BJ (cell line): ENCODE measurements at regions not wholly inside any gene's neighbourhood (a gene's known extent, or its start where the extent isn't known, plus 50 kb on each side); places are given as distances from the start of the nearest gene placed in this dataset.
A peak's percentile ranks its signal among the peaks of the same experiment; 100 is the strongest.
"Not testable (repeated sequence)": the region's sequence is repeated elsewhere in the genome, so short reads cannot be mapped to it uniquely, and the experiment has no call there.

Source experiments
- CTCF ChIA-PET: fragments of 350-600 bp; formaldehyde crosslinking; extraction: SDS; loops from one replicate; lab custom pipeline; 2021; ENCODE audit warnings: antibody characterized with exemption, inconsistent platforms; lab: Yijun Ruan, JAX
- POLR2A ChIA-PET: fragments of 300-600 bp; sonication (Branson Sonifier 250); formaldehyde crosslinking; extraction: SDS; loops from one replicate; lab custom pipeline; 2021; ENCODE audit warnings: antibody characterized with exemption; lab: Charles Lee
- DNase-seq: peaks from one replicate; pipeline ENCODE4 v3.0.0-alpha.2; 2011; ENCODE audit warnings: low read depth
- H3K27me3 ChIP-seq: 2 replicates; pipeline ENCODE4 v1.6.0; 2011; ENCODE audit warnings: low read length; ENCODE audit not compliant: control insufficient read depth, insufficient read depth
- H3K36me3 ChIP-seq: 2 replicates; pipeline ENCODE4 v1.5.1; 2011; ENCODE audit warnings: low read length; ENCODE audit not compliant: control insufficient read depth, insufficient read depth
- H3K4me3 ChIP-seq: 2 replicates; pipeline ENCODE4 v1.5.1; 2011; ENCODE audit warnings: low read depth, mild to moderate bottlenecking, control low read depth, low read length
- TF ChIP-seq, protein P1 (sequence below): IDR thresholded peaks from 2 replicates; pipeline ENCODE4 v1.5.1; 2011; ENCODE audit warnings: low read depth, mild to moderate bottlenecking, control low read depth, inconsistent platforms, low read length, moderate library complexity; ENCODE audit not compliant: insufficient read depth

DNA sequence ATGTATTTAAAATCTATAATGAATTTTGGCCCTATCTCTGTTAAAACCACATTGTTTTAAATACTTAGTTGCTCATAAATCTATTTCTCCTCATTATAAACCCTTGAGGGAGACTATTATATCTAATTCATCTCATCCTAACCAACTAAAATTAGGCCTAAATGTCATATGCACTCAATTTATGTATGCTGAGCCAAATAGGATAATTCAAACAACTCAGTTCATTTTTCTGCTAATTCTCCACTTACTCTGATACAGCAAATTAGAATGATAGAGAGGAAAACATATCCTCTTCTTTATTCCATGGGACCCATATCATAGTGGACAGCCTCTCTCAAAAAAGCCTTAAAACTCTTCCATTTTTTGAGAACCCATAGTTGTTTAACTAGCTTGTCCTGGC lies 80.3 kb upstream of the TET2 start:
- CTCF ChIA-PET: no interaction called here
- no peak for DNase-seq
- TF ChIP-seq, protein P1, sequence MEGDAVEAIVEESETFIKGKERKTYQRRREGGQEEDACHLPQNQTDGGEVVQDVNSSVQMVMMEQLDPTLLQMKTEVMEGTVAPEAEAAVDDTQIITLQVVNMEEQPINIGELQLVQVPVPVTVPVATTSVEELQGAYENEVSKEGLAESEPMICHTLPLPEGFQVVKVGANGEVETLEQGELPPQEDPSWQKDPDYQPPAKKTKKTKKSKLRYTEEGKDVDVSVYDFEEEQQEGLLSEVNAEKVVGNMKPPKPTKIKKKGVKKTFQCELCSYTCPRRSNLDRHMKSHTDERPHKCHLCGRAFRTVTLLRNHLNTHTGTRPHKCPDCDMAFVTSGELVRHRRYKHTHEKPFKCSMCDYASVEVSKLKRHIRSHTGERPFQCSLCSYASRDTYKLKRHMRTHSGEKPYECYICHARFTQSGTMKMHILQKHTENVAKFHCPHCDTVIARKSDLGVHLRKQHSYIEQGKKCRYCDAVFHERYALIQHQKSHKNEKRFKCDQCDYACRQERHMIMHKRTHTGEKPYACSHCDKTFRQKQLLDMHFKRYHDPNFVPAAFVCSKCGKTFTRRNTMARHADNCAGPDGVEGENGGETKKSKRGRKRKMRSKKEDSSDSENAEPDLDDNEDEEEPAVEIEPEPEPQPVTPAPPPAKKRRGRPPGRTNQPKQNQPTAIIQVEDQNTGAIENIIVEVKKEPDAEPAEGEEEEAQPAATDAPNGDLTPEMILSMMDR: no peak
- H3K27me3 ChIP-seq: no peaks in the 10 kb centered on the region
- H3K36me3 ChIP-seq: no peaks in the 10 kb centered on the region
- POLR2A ChIA-PET: no interaction called here
- no peak overlapping the region for H3K4me3 ChIP-seq

DNA sequence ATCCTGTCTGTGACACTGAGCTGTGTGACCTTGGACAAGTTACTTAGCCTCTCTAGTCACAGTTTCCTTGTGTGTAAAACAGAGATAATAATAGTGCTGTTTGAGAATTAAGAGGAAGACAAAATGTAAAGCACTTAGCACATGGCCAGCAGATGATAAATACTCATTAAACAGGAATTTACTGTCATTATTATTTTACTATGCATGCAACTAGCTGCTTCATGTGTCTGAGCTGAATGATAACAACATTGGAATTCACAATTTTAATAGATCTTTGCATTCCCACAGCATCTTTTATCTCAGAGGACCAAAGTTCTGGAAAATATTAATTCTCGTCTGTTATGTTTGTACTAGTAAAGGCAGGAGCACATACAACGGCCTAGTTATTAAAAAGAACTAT lies 79.2 kb upstream of the TET2 start:
- H3K4me3 ChIP-seq: no peak overlapping the region
- TF ChIP-seq, protein P1: no peak
- ChIA-PET POLR2A (no interaction called here), CTCF (no interaction called here)
- peak; percentile 30 for DNase-seq
- H3K36me3 ChIP-seq: no peaks in the 10 kb centered on the region
- no peaks in the 10 kb centered on the region for H3K27me3 ChIP-seq

DNA sequence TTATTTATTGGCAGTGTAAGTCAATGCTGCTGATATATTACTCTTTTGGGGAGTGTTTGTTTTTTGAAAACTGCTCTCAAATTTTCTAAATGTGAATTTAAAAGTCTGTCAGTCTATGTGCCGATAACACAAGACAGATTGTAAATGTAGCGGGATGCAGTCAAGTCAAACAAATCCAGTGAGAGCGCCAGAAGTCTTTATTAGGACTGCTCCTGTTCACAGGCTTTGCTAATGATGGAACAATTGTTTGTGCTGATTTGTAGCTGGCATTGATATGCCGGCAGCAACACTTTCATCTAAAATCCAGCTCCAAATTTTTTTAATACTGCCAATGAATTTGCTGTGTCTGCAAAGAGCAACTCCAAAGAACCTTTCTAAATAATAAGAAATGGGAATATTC lies 78.7 kb upstream of the TET2 start:
- H3K4me3 ChIP-seq: no peak overlapping the region
- ChIA-PET POLR2A (interaction anchor here (1.2 kb wide), 1 partner anchor 20 kb away, joined by 3 read pairs; no protein-coding TSS in a partner anchor), CTCF (no interaction called here)
- H3K36me3 ChIP-seq: no peaks in the 10 kb centered on the region
- TF ChIP-seq, protein P1: no peak
- DNase-seq: no peak
- no peaks in the 10 kb centered on the region for H3K27me3 ChIP-seq

DNA sequence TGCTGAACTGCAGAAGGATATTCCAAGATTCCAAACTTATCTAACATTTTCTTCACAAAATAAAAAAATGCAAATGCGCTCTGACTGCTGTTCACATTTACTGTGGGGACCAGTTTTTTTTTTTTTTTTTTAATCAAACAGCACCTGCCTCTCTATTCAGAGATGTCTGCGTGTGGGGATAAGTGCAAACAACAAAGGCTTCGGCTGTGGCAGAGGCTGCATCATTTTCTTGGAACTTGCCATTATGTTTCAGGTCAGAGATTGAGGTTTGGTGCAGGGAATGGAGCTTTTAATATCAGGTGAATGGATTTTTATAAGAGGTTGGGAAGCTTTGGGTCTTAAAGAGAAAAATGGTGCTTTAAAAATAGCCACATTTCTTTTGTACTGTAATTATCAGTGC lies 78.2 kb upstream of the TET2 start:
- Histone ChIP-seq H3K36me3 (no peaks in the 10 kb centered on the region), H3K27me3 (no peaks in the 10 kb centered on the region), H3K4me3 (no peak overlapping the region)
- DNase-seq: no peak
- TF ChIP-seq, protein P1: no peak
- POLR2A ChIA-PET: interaction anchor here (1.2 kb wide), 1 partner anchor 20 kb away, joined by 3 read pairs; no protein-coding TSS in a partner anchor
- CTCF ChIA-PET: no interaction called here

DNA sequence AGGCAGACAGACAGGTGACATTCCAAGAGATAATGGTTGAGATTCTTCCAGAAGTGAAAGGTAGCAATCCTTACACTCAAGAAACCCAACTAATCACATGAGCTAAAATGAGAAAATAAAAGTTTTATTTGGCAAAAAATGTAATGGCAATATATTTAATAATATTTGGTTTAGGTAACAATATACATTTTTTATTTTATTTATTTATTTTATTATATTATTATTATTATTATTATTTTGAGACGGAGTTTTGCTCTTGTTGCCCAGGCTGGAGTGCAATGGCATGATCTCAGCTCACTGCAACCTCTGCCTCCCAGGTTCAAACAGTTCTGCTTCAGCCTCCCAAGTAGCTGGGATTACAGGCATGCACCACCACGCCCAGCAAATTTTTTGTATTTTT lies 74.6 kb upstream of the TET2 start:
- CTCF ChIA-PET: interaction anchor here (1.4 kb wide), 1 partner anchor 14 kb away, joined by 3 read pairs; no protein-coding TSS in a partner anchor
- DNase-seq, H3K27me3 ChIP-seq, H3K4me3 ChIP-seq, POLR2A ChIA-PET, H3K36me3 ChIP-seq: not testable (repeated sequence)

DNA sequence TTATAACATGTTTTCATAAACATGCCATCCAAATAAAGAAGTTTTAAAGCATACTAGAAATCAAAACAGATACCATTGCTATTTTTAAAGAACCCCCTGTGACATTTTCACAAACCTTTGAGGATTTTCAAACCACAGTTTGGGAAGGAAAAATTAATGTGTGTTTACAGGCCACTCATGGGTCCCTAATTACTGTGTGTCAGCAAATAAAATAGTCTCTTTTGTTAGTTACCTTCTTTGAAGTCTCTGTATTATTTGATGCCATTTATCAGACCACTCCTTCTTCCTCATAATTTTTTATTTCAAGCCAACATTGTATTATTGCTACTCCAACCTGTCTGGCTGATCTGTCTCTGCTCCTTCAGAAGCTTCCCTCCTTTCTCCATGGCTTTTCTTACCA lies 72.6 kb upstream of the TET2 start:
- POLR2A ChIA-PET: no interaction called here
- CTCF ChIA-PET: no interaction called here

More for the DNA sequence above, 72.6 kb upstream of the TET2 start:
- TF ChIP-seq, protein P1: no peak
- no peaks in the 10 kb centered on the region for H3K36me3 ChIP-seq
- no peak overlapping the region for H3K4me3 ChIP-seq
- no peak for DNase-seq
- no peaks in the 10 kb centered on the region for H3K27me3 ChIP-seq
